OCI-LY1 (cell line): ENCODE measurements at regions not wholly inside any gene's neighbourhood (a gene's known extent, or its start where the extent isn't known, plus 50 kb on each side); places are given as distances from the start of the nearest gene placed in this dataset.

Experiments used
- EZH2 ChIP-seq: fragments of 200-600 bp; sonication (generic), shearing (Covaris generic); IDR thresholded peaks from 2 replicates; pipeline ENCODE4 v1.8.0; 2017; ENCODE audit warnings: borderline replicate concordance, mixed run types, mild to moderate bottlenecking, antibody characterized with exemption, low read length, moderate library complexity, mixed read lengths
- TF ChIP-seq, protein P1 (sequence below): fragments of 200-600 bp; sonication (generic), shearing (Covaris generic); IDR thresholded peaks from 2 replicates; pipeline ENCODE4 v1.5.1; 2017; ENCODE audit warnings: mild to moderate bottlenecking, antibody characterized with exemption, low read length, moderate library complexity, mixed read lengths

DNA sequence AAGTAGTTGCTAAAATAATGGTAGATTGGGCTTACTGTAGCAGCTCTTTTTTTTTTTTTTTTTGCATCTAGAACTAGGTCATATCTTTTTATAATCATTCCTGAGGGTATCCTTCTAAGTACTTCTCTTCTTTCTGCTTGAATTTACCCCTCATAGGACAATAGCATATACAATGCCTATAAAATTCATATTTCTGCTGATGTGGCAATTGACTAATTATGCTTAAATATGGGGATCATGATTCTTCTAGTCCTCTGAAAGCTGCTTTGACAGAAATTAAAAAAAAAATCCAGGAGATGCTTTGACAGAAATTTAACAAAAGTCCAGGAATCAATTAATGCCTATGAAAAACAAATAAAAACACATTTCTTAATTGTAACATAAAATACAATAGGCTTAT is 358.4 kb downstream of the CCDC85A start:
- TF ChIP-seq, protein P1, sequence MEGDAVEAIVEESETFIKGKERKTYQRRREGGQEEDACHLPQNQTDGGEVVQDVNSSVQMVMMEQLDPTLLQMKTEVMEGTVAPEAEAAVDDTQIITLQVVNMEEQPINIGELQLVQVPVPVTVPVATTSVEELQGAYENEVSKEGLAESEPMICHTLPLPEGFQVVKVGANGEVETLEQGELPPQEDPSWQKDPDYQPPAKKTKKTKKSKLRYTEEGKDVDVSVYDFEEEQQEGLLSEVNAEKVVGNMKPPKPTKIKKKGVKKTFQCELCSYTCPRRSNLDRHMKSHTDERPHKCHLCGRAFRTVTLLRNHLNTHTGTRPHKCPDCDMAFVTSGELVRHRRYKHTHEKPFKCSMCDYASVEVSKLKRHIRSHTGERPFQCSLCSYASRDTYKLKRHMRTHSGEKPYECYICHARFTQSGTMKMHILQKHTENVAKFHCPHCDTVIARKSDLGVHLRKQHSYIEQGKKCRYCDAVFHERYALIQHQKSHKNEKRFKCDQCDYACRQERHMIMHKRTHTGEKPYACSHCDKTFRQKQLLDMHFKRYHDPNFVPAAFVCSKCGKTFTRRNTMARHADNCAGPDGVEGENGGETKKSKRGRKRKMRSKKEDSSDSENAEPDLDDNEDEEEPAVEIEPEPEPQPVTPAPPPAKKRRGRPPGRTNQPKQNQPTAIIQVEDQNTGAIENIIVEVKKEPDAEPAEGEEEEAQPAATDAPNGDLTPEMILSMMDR, result no peak
- no peak for TF ChIP-seq EZH2
